HG02642 (cell line): ENCODE measurements at regions not wholly inside any gene's neighbourhood (a gene's known extent, or its start where the extent isn't known, plus 50 kb on each side); places are given as distances from the start of the nearest gene placed in this dataset.
A peak's percentile ranks its signal among the peaks of the same experiment; 100 is the strongest.
"Not testable (repeated sequence)": the region's sequence is repeated elsewhere in the genome, so short reads cannot be mapped to it uniquely, and the experiment has no call there.

ENCODE experiments used
- ATAC-seq: cut with Tn5 transposase; IDR thresholded peaks from one replicate; pipeline ENCODE4 v1.9.1; 2021; ENCODE audit warnings: mild to moderate bottlenecking; ENCODE audit not compliant: unreplicated experiment, poor library complexity

DNA sequence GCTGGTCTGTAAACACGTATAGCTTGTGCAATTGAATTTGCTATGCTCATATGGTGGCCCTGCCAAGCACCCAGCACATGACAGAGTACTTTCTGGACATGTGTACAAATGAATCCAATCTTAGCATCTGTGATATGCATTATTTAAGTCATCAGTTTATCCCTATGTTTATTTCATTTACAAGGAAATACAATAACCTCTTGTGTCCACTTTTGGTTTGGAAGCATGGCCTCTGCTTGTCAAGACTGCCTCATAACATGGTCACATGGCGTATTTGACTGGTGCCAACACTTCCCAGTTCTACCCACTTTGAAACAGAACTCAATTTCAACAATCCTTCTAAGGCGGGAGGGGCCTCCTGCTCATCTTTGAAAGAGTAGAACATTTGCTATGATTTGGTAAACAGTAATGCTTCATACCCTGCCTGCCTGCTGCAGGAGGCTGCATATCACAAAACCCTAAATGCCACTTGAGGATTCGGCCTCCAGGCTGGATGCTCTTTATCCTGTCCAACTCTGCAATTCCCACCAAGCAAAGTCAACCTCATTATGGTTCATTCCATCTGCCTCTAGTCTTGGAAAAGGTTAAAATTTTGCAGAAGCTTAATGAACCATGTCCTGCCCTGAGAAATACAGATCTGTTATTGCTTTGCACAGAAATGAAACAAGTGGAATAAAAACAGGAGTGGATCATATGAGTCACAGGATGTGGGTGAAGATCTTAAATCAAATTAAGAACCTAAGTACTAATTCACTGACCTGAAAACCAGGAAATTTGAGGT is 151.3 kb downstream of the CYSLTR2 start:
- ATAC-seq = no peak

DNA sequence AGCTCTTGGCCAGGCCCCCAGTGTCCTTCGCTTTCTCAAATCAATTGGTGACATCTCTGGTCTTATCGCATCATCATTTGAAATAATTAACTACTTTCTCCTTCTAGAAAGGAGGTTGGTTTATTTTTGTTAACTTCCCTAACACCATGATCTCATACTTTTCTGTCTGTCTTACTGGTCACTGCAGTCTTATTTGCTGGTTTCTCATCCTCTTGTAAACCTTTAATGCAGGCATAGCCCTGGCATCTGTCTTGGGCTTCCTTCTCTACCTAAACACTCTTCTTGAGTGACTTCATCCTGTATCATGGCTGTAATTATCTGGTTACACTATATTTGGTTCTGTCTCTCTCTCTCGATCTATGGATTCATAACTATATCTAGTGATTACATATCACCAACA is 152.8 kb downstream of the CYSLTR2 start:
- ATAC-seq = no peak

DNA sequence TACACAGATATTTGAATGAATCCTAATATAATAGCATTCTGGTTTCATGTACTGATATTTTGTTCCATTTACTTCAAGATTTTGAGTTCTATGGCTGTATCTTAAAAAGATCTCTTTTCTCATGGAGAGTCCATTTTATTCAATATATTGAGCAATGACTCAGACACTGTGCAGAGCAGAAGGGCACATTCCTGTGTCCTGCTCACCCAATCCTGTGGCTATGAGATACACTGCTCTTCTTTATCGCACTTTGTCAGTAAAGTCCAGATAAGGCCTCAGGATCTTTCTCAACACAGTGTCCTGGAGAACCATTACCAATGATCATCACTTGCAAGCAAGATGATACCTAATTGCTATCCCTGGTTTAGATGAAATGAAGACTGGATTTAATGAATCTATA is 155.0 kb downstream of the CYSLTR2 start:
- no peak for ATAC-seq

DNA sequence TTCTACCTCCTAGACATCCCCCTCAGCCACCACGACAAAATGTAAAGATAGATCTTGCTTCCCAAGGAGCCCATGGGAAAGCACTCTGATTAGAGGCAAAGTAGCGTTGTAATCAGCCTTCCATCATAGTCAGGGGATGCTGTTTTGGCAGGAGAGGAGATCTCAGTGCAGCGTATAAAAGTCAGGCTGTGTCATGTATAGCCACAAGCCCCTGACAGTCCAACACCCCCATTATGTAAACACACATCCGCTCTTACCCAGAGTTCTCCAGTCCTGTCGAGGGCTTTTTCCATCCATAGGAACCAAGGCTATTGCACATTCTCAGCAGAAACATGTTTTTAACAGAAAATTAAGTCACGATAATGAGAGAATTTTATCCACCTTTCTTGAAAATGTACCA is 156.3 kb downstream of the CYSLTR2 start:
- ATAC-seq = no peak

DNA sequence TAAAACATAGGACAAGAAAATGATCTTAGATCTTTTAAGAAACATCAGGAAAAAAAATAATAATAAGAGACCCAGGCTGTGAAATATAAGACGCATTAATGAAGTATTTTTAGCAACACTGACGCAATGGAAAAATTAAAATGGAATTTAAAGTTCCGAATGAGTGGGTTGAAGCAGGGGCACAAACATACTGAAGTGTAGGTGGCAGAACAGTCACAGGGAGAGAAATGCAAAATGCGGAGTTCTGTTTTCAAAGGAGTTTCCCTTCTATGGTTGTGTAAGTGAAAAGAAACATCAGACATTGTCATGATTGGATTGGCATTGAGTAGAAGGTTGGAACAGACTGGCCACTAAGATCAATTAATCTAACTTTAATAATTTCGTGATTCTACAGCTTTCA is 159.8 kb downstream of the CYSLTR2 start:
- no peak for ATAC-seq

DNA sequence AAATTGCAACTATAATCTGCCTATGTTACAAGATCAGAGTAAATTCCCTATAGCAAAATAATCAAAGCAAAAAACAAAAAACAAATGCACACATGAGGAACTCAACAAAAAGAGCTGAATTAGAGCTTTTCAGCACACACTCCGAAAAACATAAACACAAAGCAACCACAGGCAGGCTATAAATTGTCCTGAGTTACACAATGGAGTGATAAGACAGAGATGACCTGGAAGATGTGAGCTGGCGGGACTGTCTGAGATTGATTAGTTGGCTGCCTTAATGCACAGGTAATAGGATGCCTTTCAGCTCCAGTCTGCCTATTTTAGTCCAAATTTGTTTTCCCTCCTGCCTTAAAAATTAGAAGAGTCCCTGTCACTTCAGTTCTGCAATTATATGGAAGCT is 159.0 kb upstream of the FNDC3A start:
- ATAC-seq = no peak

DNA sequence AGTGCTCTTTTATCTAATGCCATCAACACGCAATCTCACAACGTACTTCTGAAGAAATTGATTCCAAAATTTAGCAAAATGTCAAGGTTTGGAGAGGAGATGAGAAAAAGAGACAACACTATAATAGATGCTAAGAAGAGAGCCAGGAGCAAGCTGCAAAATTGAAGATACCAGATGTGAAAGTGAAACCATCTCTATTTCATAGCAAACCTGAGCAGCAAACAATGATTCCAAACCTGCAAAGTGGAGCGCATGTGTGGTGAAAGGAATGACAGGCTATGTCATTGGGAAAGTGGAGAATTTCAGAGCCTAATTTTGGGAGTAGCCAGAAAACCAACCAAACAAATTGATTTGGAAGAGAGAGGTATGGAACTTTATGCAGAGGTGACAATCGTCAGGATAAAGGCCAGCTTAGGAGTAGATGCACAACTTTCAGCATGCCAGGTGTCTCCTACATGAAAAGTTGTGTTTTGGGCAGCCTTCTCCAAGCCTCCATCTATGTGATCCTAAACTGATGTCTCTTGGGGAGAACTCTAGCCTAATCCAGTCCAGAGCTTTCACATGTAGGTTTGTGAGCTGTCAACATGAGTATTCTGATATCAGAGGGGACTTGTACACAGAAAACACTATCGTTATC is 158.4 kb upstream of the FNDC3A start:
- ATAC-seq = no peak

DNA sequence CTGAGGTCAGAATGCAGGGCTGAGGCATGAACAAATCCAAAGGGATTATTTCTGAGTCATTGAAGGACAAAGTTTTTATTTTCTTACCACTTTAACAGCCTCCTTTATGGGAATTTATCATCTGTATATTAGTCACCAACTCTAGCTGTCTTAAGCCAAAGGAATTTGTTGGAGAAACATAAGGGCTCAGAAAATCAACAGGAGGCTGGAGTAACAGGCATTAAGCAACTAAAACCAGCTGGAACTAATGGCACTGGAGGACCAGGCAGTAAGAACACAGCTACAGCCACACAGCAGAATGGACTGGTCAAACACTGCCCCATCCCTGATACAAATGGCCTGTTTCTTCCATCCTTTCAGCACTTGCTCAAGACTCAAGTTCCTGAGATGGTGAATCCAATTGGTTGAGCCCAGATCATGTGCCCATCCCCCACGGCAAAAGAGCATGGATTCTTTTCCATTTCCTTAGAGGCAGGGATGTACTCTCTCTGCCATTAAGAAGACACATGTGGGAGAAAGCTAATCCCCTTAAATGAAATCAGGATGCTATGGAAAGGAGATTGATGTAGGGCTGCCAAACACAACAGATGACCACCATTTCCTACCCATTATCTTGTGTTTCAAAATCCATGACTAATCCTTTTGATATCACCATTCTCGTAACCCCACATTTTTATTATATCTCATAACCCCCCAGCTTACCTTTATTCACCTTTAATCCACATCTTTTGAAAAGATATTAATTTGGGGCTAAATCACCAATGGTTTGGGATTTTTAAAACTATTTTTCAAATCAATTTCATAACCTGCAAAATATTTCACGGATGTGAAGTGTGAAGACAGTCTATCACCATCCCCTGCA is 157.0 kb upstream of the FNDC3A start:
- ATAC-seq = no peak

DNA sequence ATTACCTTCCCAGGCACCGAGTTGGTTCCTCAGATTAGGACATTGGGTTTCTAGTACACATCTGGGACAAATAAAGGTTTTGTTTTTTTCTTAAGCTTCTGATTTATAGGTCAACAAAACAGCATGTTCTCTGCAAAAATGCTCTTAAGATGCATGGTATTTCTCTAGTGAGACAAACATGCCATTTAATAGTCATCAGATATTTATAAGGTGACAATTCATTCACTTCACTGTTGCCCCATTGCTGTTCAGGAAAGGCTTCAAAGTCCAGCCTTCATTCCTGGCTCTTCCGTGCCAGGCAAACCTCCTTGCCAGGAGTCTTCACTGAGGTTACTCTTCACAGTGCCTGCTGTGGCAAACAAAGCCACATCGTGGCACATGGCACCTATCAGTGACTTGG is 156.3 kb upstream of the FNDC3A start:
- no peak for ATAC-seq

DNA sequence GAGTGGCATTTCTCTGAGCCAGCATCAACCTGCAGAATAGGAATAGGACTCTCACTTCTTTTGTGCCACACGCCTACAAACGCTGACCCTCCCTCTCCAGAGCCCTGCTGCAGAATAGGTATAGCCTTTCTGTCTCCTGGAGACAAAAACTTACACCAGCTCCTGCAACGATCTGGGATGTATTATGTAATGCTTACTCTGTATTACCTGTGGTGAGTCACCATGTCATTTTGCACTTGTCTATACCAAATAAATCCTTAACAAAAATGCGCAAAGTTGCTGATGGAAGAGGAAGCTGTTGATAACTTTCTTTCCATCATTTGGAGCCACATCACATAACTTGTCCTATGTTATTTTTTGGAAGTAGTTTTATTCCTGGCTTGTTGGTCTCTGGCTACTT is 155.8 kb upstream of the FNDC3A start:
- no peak for ATAC-seq

DNA sequence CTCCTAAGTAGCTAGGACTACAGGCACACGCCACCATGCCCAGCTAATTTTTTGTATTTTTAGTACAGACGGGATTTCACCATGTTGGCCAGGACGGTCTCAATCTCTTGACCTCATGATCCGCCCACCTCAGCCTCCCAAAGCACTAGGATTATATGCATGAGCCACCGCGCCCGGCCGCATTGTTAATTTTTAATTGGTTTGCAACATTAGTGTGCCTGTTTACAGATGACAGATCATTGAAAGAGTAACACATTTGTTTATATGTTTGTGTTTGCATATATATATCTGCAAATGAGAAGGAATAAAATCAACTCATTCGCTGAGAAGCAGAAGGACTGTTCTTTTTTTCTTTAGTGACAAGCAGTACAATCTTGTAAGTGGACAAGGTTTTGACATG is 152.2 kb upstream of the FNDC3A start:
- ATAC-seq = not testable (repeated sequence)

DNA sequence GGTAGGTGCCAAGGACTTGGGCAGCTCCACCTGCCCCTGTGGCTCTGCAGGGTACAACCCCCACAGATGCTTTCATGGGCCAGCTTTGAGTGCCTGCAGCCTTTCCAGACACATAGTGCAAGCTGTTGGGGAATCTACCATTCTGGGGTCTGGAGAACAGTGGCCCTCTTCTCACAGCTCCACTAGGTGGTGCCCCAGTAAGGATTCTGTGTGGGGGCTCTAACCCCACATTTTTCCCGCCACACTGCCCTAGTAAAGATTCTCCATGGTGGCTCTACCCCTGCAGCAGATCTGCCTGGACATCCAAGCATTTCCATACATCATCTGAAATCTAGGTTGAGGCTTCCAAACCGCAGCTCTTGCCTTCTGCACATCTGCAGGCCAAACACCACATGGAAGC is 149.7 kb upstream of the FNDC3A start:
- no peak for ATAC-seq

DNA sequence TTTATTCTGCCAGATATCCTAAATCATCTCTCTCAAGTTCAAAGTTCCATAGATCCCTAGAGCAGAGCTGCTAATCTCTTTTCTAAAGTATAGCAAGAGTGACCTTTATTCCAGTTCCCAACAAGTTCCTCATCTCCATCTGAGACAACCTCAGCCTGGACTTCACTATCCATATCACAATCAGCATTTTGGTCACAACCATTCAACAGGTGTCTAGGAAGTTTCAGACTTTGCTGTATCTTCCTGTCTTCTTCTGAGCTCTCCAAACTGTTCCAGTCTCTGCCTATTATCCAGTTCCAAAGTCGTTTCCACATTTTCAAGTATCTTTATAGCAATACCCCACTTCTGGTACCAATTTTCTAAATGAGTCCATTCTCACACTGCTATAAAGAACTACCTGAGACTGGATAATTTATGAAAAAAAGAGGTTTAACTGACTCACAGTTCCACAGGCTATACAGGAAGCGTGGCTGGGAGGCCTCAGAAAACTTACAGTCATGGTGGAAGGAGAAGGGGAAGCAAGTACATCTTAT is 148.7 kb upstream of the FNDC3A start:
- ATAC-seq = not testable (repeated sequence)

DNA sequence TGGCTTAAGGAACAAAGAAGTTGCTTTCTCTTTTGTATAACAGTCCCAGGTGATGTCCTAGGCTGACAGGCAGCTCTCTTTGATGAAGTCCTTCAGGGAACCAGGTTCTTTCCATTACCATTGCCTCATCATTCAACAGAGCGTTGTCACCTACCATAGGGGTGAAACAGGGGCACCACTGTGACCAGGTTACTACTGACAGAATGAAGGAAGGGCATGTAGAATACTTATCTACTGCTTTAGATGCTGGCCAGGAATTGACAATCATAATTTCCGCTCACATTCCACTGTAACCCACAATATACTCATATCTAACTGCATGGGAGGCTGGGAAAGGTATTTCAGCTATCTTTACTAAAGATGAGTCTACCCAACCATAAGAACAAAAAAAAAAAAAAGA is 148.0 kb upstream of the FNDC3A start:
- no peak for ATAC-seq

DNA sequence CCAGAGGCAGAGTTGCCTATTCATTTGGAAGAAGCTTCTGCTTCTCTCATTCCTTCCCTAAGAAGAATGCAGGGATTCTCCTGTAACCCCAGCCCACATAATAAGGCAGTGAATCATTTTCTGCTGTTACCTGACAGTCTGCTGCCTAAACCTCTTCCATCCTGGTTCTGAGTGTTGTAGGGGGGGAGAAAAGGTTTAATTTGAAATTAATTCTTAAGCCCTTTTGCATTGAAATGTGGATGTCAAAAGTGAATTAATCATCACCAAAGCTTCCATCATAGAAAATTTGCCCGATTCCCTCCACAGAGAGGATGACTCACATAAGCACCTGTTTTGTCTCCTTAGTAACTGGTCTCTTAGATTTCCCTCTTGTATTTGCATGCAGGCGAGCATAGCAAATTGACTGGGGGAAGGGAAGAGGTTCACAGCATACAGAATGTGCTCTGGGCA is 146.7 kb upstream of the FNDC3A start:
- ATAC-seq = no peak

DNA sequence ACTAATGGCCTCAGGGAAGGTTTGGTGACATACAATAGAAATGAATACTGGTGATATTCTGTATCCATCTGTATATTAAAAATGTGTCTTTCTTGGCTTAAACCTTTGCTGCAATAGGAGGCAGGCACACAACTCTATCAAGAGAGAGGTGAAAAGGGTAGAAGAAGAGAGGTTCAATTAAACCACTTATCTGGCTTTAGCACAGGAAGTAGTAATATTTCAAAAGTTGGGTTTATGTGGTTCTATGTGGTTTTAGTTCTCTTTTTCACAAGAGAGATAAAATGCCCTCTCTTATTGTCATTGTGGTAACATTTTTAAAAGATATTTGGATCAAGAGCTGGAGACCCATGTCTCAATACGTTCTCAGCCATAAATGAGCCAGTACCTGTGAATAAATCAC is 146.2 kb upstream of the FNDC3A start:
- no peak for ATAC-seq

DNA sequence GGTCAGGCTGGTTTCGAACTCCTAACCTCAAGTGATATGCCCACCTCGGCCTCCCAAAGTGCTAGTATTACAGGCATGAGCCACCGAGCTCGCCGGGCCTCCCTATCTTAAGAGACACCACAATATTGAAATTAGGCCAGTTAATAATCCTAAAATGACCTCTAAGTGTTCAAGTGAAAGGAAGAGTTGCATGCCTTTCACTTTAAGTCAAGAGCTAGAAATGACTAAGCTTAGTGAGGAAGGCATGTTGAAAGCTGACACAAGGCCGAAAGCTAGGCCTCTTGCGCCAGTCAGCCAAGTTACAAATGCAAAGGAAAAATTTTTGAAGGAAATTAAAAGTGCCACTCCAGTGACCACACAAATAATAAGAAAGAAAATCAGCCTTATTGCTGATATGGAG is 144.5 kb upstream of the FNDC3A start:
- ATAC-seq = peak; percentile 67

DNA sequence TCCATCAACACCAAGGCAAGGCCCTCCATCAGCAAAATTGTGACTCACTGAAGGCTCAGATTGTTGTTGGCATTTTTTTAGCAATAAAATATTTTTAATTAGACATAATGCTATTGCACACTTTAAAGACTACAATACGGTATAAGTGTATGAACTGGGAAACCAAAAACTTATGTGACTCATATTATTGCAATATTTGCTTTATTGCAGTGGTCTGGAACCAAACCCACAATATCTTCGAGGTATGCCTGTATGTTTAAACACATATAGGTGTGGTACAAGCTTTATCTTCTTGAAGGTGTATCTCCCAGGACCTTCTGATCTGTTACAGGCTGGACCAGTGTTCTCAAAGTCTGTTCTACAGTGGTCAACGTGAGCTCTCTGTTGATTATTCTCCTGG is 142.3 kb upstream of the FNDC3A start:
- no peak for ATAC-seq

DNA sequence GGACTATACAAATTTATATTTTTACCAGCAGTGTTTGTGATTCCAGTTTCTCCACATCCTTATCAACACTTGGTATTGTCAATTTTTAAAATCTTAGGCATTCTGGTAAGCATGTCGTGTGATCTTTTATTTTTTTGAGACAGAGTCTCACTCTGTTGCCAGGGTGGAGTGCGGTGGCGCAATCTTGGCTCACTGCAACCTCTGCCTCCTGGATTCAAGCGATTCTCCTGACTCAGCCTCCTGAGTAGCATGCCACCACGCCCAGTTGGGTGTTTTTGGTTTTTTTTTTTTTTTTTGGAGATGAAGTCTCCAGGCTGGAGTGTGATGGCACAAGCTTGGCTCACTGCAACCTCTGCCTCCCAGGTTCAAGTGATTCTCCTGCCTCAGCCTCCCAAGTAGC is 140.4 kb upstream of the FNDC3A start:
- ATAC-seq = not testable (repeated sequence)

DNA sequence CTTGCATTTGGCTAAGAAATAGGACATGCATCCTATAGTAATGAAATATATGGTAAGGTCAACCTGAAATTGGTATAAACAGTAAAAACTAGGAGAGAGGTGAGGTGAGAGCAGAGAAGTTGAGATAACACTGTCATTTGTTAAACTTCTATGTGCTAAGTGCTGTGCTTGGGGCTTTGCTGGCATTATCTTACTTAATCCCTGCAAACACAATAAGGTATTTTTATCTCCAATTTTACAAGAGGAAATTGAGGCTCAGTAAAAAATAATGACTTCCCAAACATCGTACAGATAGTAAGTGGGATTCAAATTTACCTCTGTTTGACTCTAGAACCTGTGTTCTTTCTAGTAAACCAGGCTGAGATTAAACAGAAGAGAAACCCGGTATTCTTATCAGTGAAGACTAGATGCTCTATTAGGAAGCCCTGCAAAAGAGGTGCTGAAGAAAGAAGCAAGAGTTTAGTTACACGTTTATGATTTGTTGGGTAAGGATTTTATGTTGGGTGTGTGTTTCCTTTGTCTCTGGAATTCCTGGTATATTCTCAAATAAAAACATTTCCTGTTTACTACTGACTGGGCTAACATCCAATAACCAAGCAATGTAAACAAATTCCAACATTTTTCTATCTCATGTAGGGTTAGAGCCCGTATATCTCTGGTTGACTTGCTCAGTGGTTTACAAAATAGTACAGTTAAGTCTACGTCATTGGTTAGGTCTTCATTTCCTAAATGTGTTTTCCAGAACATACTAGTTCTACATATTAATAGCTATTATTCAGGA is 137.3 kb upstream of the FNDC3A start:
- ATAC-seq = no peak
